Endothelial cell of umbilical vein (primary cell): ENCODE measurements at regions not wholly inside any gene's neighbourhood (a gene's known extent, or its start where the extent isn't known, plus 50 kb on each side); places are given as distances from the start of the nearest gene placed in this dataset.

Experiments
- BruUV-seq: library from RNA; stranded (reverse); fragments of 400-500 nt; replicated peaks from 2 replicates; lab custom pipeline; 2021; lab: Mats Ljungman, UMichigan
- CTCF ChIA-PET: fragments of 300-600, 350-600 bp; sonication (Branson Sonifier 250); formaldehyde crosslinking; loops from one replicate; lab custom pipeline; 2021; ENCODE audit warnings: antibody characterized with exemption, inconsistent platforms; lab: Charles Lee
- POLR2A ChIA-PET: fragments of 300-600, 350-600 bp; sonication (Branson Sonifier 250); formaldehyde crosslinking; loops from one replicate; lab custom pipeline; 2021; ENCODE audit warnings: antibody characterized with exemption, inconsistent platforms; lab: Charles Lee
- DNase-seq: peaks from one replicate; pipeline ENCODE4 v3.0.0-alpha.2; 2011; ENCODE audit warnings: low read depth, low spot score
- FAIRE-seq: peaks from 2 replicates; lab custom pipeline; 2011; peaks lifted over from hg19 to GRCh38; lab: Jason Lieb, UNC
- H2AFZ ChIP-seq: 2 replicates; pipeline ENCODE4 v1.6.0; 2012; ENCODE audit warnings: low read depth, low read length, control low read depth, inconsistent platforms
- H3K27ac ChIP-seq: 2 replicates; pipeline ENCODE4 v1.5.1; 2011; ENCODE audit warnings: low read depth, mild to moderate bottlenecking, control low read depth, low read length, moderate library complexity; ENCODE audit not compliant: insufficient read depth
- H3K27me3 ChIP-seq, 2 experiments: 2 replicates each; pipeline versions ENCODE4 v1.6.0 to v1.6.1; 2011; ENCODE audit warnings: low read length in 2 of 2, mixed read lengths in 1 of 2; ENCODE audit not compliant: control insufficient read depth in 2 of 2, insufficient read depth in 2 of 2
- H3K36me3 ChIP-seq, 2 experiments: 2 replicates in 1 of 2; 3 replicates in 1 of 2; pipeline ENCODE4 v1.5.1; 2011; ENCODE audit warnings: low read length in 2 of 2, mild to moderate bottlenecking in 1 of 2, moderate library complexity in 1 of 2; ENCODE audit not compliant: control insufficient read depth in 2 of 2, insufficient read depth in 2 of 2; ENCODE audit errors: extremely low read depth in 1 of 2
- H3K4me1 ChIP-seq: 3 replicates; pipeline ENCODE4 v1.5.1; 2011; ENCODE audit warnings: mild to moderate bottlenecking, low read length; ENCODE audit not compliant: control insufficient read depth, insufficient read depth; ENCODE audit errors: extremely low read depth
- H3K4me2 ChIP-seq: 2 replicates; pipeline ENCODE4 v1.6.1; 2011; ENCODE audit warnings: low read length, control low read depth, mixed read lengths; ENCODE audit not compliant: insufficient read depth
- H3K4me3 ChIP-seq, 3 experiments: fragments of 200-600 bp in 1 of 3; sonication (generic), shearing (Covaris generic) in 1 of 3; replicated peaks in 1 of 3; 2 replicates each; pipeline ENCODE4 v1.5.1; 2011 to 2016; ENCODE audit warnings: control low read depth in 3 of 3, low read length in 3 of 3, mild to moderate bottlenecking in 2 of 3, inconsistent platforms in 1 of 3, low read depth in 1 of 3, moderate library complexity in 1 of 3; ENCODE audit not compliant: insufficient read depth in 1 of 3
- H3K79me2 ChIP-seq: 2 replicates; pipeline ENCODE4 v1.6.0; 2012; ENCODE audit warnings: low read length, inconsistent platforms; ENCODE audit not compliant: control insufficient read depth, insufficient read depth
- H3K9ac ChIP-seq: replicated peaks from 2 replicates; pipeline ENCODE3; 2011; ENCODE audit warnings: low read length, control low read depth; ENCODE audit not compliant: insufficient read depth; ENCODE audit errors: extremely low read depth
- H3K9me1 ChIP-seq: replicated peaks from 3 replicates; pipeline ENCODE4 v1.6.0; 2011; ENCODE audit warnings: mild to moderate bottlenecking, low read length; ENCODE audit not compliant: control insufficient read depth, insufficient read depth; ENCODE audit errors: extremely low read depth
- H3K9me3 ChIP-seq: replicated peaks from 2 replicates; pipeline ENCODE4 v1.5.1; 2012; ENCODE audit warnings: low read length, inconsistent platforms; ENCODE audit not compliant: control insufficient read depth, insufficient read depth
- H4K20me1 ChIP-seq: replicated peaks from 2 replicates; pipeline ENCODE3; 2011; ENCODE audit warnings: mild to moderate bottlenecking, low read length; ENCODE audit not compliant: control insufficient read depth, insufficient read depth; ENCODE audit errors: extremely low read depth
- EZH2 ChIP-seq: IDR thresholded peaks from 2 replicates; pipeline ENCODE4 v1.6.1; 2012; ENCODE audit warnings: borderline replicate concordance, low read depth, mild to moderate bottlenecking, moderate library complexity, low read length, inconsistent platforms; ENCODE audit not compliant: severe bottlenecking
- FOS ChIP-seq: IDR thresholded peaks from 2 replicates; pipeline ENCODE4 v1.6.1; 2011; ENCODE audit warnings: mild to moderate bottlenecking, low read length, moderate library complexity, borderline replicate concordance; ENCODE audit not compliant: insufficient read depth
- GATA2 ChIP-seq: IDR thresholded peaks from 2 replicates; pipeline ENCODE4 v1.7.0; 2011; ENCODE audit warnings: low read depth, mild to moderate bottlenecking, moderate library complexity, mixed read lengths, low read length; ENCODE audit not compliant: insufficient read length, insufficient read depth
- JUN ChIP-seq: IDR thresholded peaks from 2 replicates; pipeline ENCODE4 v1.6.1; 2011; ENCODE audit warnings: borderline replicate concordance, low read depth; ENCODE audit not compliant: insufficient read length, insufficient read depth
- MYC ChIP-seq: IDR thresholded peaks from one replicate; pipeline ENCODE4 v1.6.1; 2011; ENCODE audit warnings: mild to moderate bottlenecking, low read depth, low read length
- POLR2A ChIP-seq: IDR thresholded peaks from 2 replicates; pipeline ENCODE4 v1.6.1; 2012; ENCODE audit warnings: low read depth, mild to moderate bottlenecking, control low read depth, low read length
- POLR2AphosphoS5 ChIP-seq: IDR thresholded peaks from 2 replicates; pipeline ENCODE4 v1.6.1; 2012; ENCODE audit warnings: low read depth, mild to moderate bottlenecking, control low read depth, low read length, moderate library complexity; ENCODE audit not compliant: insufficient read depth
- dilution Hi-C: fragments of 300-500 bp; cut with MboI; formaldehyde crosslinking; loops from one replicate; pipeline ENCODE4 v1.15.0; 2019; ENCODE audit warnings: low sequenced_read_pairs; ENCODE audit not compliant: extremely low pct_ligation_motif_present
- intact Hi-C: fragments of 100-400 bp; cut with micrococcal nuclease; formaldehyde crosslinking; loops from one replicate; pipeline ENCODE4 v1.10.0; 2022
- TF ChIP-seq, protein P1 (sequence below), 2 donors: IDR thresholded peaks; 1 replicate in 1 of 2; 2 replicates in 1 of 2; pipeline ENCODE4 v1.5.1; 2011; ENCODE audit warnings: low read length in 2 of 2, mild to moderate bottlenecking in 2 of 2, moderate library complexity in 2 of 2, control low read depth in 1 of 2, inconsistent platforms in 1 of 2, low read depth in 1 of 2; ENCODE audit not compliant: insufficient read depth in 1 of 2; ENCODE audit errors: extremely low read depth in 1 of 2
- TF ChIP-seq, protein P2 (sequence below): IDR thresholded peaks from 2 replicates; pipeline ENCODE4 v1.6.1; 2011; ENCODE audit not compliant: insufficient read depth, insufficient read length

DNA sequence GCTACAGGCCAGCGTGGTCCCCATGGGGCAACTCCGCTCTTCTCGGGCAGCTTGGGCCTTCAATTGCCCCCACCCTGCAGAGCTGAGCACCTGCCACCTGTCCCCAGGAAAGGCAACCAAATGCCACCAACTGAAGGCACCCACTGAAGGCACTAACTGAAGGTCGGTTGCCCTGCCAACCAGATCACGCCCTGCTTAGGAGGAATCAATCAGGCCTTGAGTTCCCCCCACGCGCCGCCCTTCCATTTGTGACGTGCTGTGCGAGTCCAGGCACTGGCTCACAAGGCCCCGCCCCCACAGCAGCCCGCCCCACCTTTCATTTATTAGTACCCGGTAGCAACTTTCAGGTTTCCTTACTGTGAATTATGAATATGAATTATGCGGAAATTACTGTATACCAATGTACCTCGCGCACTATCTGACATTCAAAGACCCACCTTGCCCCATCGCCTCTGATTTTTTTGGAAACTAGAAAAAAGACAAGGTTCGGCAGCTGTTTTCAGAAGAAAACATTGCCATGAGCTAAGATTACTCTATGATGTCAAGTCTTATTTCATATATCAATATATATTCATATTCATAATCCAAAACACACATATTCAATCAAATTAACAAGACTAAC is 83.6 kb upstream of the ABI1 start:
- dilution Hi-C loops (no loop called here), intact Hi-C loops (no loop called here)
- H3K9me1 ChIP-seq, result no peaks in the 10 kb centered on the region
- no peak for FAIRE-seq
- H3K36me3 ChIP-seq, result no peaks in the 10 kb centered on the region
- H3K79me2 ChIP-seq, result no peaks in the 10 kb centered on the region
- H2AFZ ChIP-seq, result no peak overlapping the region
- DNase-seq, result no peak
- ChIA-PET POLR2A (no interaction called here), CTCF (no interaction called here)
- H3K4me3 ChIP-seq, result no peak overlapping the region
- peaks cover 0 to 3% of the 10 kb centered on the region in 2 experiments for H3K27me3 ChIP-seq
- H4K20me1 ChIP-seq, result no peaks in the 10 kb centered on the region
- no TSS peak for BruUV-seq
- H3K9me3 ChIP-seq, result no peaks in the 10 kb centered on the region
- TF ChIP-seq, protein P1, sequence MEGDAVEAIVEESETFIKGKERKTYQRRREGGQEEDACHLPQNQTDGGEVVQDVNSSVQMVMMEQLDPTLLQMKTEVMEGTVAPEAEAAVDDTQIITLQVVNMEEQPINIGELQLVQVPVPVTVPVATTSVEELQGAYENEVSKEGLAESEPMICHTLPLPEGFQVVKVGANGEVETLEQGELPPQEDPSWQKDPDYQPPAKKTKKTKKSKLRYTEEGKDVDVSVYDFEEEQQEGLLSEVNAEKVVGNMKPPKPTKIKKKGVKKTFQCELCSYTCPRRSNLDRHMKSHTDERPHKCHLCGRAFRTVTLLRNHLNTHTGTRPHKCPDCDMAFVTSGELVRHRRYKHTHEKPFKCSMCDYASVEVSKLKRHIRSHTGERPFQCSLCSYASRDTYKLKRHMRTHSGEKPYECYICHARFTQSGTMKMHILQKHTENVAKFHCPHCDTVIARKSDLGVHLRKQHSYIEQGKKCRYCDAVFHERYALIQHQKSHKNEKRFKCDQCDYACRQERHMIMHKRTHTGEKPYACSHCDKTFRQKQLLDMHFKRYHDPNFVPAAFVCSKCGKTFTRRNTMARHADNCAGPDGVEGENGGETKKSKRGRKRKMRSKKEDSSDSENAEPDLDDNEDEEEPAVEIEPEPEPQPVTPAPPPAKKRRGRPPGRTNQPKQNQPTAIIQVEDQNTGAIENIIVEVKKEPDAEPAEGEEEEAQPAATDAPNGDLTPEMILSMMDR (IDR thresholded peaks at IDR 0.05; ENCODE audit: extremely low read depth in 1 of 2, insufficient read depth in 1 of 2, low read depth in 1 of 2, low read length in 2 of 2), result no peak
- TF ChIP-seq MYC, result no peak
- TF ChIP-seq, protein P2, sequence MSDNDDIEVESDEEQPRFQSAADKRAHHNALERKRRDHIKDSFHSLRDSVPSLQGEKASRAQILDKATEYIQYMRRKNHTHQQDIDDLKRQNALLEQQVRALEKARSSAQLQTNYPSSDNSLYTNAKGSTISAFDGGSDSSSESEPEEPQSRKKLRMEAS, result no peak
- TF ChIP-seq EZH2, result no peak
- no peak for TF ChIP-seq POLR2AphosphoS5
- TF ChIP-seq POLR2A, result no peak
- no peak for TF ChIP-seq JUN
- no peak for TF ChIP-seq GATA2
- no peak for TF ChIP-seq FOS
- no peak overlapping the region for H3K27ac ChIP-seq
- no peaks in the 10 kb centered on the region for H3K4me1 ChIP-seq
- no peak overlapping the region for H3K9ac ChIP-seq
- no peak overlapping the region for H3K4me2 ChIP-seq
